K562 (cell line): ENCODE measurements at regions not wholly inside any gene's neighbourhood (a gene's known extent, or its start where the extent isn't known, plus 50 kb on each side); places are given as distances from the start of the nearest gene placed in this dataset.

Source experiments
- CREM ChIP-seq: IDR thresholded peaks from 2 replicates; pipeline ENCODE4 v1.6.1; 2014; ENCODE audit warnings: antibody characterized with exemption, low read depth
- MYC ChIP-seq, 2 experiments: fragments of 250-450 bp in 1 of 2; sonication (Bioruptor Pico) in 1 of 2; IDR thresholded peaks; 2 replicates each; pipeline versions ENCODE4 v1.5.1 to v1.6.1; 2012 to 2021; ENCODE audit warnings: low read depth in 2 of 2, borderline replicate concordance in 1 of 2, improper control_type of control experiment in 1 of 2, low read length in 1 of 2, mild to moderate bottlenecking in 1 of 2, moderate library complexity in 1 of 2
- NR2C2 ChIP-seq, 2 experiments: fragments of 200-800 bp in 1 of 2; sonication (Bioruptor generic) in 1 of 2; sonication (generic) in 1 of 2; formaldehyde crosslinking in 1 of 2; IDR thresholded peaks; 2 replicates each; pipeline versions ENCODE4 v1.6.1 to v1.8.0; 2016 to 2022; ENCODE audit warnings: mild to moderate bottlenecking in 1 of 2, missing compliant biosample characterization in 1 of 2, missing genetic modification characterization in 1 of 2, missing genetic modification reagents in 1 of 2
- PCBP2 ChIP-seq: fragments of 200-400 bp; formaldehyde crosslinking; IDR thresholded peaks from 2 replicates; pipeline ENCODE4 v1.6.1; 2018; ENCODE audit warnings: low read length, low read depth, mild to moderate bottlenecking, moderate library complexity; ENCODE audit not compliant: poor library complexity, severe bottlenecking
- POLR2A ChIP-seq: fragments of 450-650 bp; conservative IDR thresholded peaks from 2 replicates; pipeline ENCODE4 v1.6.1; 2016
- POLR2AphosphoS5 ChIP-seq: IDR thresholded peaks from 2 replicates; pipeline ENCODE4 v1.6.1; 2011; ENCODE audit warnings: mild to moderate bottlenecking, low read depth, low read length, moderate library complexity; ENCODE audit not compliant: control insufficient read depth, insufficient read depth
- RBBP5 ChIP-seq: fragments of 200-600 bp; sonication (generic); IDR thresholded peaks from 2 replicates; pipeline ENCODE4 v1.6.1; 2012; ENCODE audit warnings: borderline replicate concordance, mild to moderate bottlenecking, low read length, control low read depth, inconsistent platforms; ENCODE audit not compliant: insufficient read depth, poor library complexity, severe bottlenecking
- SMARCC2 ChIP-seq: fragments of 450-650 bp; IDR thresholded peaks from 2 replicates; pipeline ENCODE4 v1.6.1; 2017; ENCODE audit warnings: antibody characterized with exemption, moderate library complexity, mild to moderate bottlenecking, low read depth

DNA sequence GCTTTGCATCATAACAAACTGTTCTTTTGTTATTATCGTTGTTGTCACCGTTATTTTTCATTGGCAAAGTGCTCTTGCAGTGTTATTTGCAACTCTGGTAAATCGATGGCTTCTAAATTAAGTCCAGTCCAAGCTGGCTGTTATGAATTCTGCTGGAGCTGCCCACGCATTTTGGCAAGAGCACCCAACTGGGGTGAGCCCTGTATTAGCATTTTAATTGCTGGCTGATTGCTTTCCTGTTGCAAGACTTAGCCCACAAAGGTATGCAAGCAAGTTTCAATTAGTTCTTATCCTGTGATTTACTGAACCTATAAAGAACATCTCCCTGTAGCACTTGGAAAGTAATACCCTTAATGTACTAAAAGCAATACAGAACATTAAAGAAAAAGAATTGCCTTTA, 226.8 kb downstream of the ACTR3B start:
- TF ChIP-seq SMARCC2 (no peak), POLR2AphosphoS5 (no peak), NR2C2 (CRISPR knock-in tag; IDR thresholded peaks at IDR 0.05) (no peak), NR2C2 (tag; IDR thresholded peaks at IDR 0.05) (no peak), RBBP5 (no peak), POLR2A (no peak), CREM (no peak), PCBP2 (no peak), MYC (IDR thresholded peaks at IDR 0.05; ENCODE audit: low read depth, low read length) (no peak), MYC (CRISPR knock-in tag; IDR thresholded peaks at IDR 0.05; ENCODE audit: borderline replicate concordance, low read depth) (no peak)
